CMK (cell line): ENCODE measurements at regions not wholly inside any gene's neighbourhood (a gene's known extent, or its start where the extent isn't known, plus 50 kb on each side); places are given as distances from the start of the nearest gene placed in this dataset.

Source experiments
- DNase-seq: peaks from one replicate; pipeline ENCODE4 v3.0.0-alpha.2; 2010; ENCODE audit warnings: low read depth

GRCh38 chr22:48808038-48808960, 1019.4 kb downstream of the BRD1 start:
- DNase-seq, result no peak

- DNase-seq, result no peak
Observed at GRCh38 chr22:48807155-48807554, 1020.5 kb downstream of the BRD1 start.

- no peak for DNase-seq
Observed at GRCh38 chr22:48806227-48806781, 1021.4 kb downstream of the BRD1 start.

DNA sequence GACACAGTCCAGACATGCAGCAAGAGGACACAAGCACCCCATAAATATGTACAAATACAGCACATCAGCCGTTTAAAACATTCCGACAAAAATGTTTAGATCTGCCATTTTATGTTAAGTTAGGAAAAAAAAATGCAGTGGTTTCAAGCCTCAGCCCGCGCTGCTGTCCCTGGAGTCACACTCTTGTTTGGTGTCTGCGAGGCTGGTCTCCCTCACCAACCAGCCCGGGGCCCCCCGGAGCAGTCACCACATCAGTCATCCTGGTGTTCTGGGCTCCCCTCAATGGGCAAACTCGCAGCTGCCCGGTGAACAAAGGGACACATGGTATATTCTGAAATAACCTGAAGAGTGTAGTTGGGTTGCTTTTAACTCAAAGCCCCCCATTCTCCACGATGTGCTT, 1022.2 kb downstream of the BRD1 start:
- no peak for DNase-seq

GRCh38 chr22:48804811-48805301, 1022.8 kb downstream of the BRD1 start:
- no peak for DNase-seq

GRCh38 chr22:48803948-48804810, 1023.5 kb downstream of the BRD1 start:
- DNase-seq, result no peak

DNA sequence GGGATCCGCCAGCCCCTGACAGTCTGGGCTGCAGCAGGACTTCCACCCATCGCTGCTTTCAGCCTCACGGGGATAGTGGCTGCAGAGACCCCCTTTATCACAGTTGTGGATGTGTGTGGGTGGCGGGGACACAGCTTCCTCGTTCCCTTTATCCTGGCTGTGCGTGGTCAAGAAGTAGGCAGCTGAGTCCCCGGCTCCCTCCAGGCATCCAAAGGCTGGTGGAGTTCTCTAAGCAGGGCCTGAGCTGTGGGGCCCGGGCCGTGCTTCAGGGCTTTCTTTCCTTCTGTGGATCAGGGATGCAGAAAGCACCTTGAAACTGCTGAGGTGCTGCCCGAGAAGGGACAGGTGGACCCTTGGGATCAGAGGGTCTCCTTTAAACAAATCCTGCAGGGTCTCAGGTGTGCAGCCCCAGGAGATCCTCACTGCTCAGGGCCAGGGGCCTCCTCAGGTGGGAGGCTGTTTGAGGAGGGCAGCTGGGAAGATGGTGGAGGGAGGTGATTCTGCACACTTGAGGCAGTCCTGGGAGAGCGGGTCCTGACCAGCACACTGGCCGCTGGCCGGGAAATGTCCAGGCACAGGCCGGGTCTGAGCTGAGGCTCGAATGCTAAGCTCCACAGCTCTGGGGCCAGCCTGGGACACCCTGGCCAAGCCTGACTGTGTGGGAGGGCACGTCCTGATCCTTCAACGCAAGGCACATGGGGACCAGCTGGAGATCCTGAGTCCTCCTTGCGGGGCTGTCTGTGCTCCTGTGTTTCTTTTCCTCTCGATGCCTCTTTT, 1024.3 kb downstream of the BRD1 start:
- no peak for DNase-seq

DNA sequence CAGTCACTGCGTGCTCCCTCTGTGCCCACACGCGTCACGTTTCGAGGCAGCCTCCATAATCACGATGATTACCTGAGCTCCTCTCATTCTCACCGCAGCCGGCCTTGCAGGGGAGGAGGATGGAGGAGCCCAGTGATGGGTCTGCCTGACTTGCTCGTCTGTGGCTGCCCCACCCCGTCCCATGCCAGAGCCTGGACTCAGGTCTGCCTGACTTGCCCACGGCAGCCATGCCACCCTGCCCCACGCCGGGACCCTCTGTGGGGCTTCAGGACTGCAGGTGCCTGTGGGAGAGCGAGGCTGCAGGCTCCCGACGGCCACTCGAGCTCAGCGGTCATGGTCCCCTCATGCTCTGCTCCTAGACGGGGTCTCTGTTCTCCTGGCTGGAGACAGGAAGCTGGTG, 1025.1 kb downstream of the BRD1 start:
- no peak for DNase-seq

- no peak for DNase-seq
Observed at GRCh38 chr22:48800886-48801607, 1026.6 kb downstream of the BRD1 start.

GRCh38 chr22:48800036-48800885, 1027.4 kb downstream of the BRD1 start:
- no peak for DNase-seq

- DNase-seq, result no peak
Observed at GRCh38 chr22:48799227-48799970, 1028.3 kb downstream of the BRD1 start.

DNA sequence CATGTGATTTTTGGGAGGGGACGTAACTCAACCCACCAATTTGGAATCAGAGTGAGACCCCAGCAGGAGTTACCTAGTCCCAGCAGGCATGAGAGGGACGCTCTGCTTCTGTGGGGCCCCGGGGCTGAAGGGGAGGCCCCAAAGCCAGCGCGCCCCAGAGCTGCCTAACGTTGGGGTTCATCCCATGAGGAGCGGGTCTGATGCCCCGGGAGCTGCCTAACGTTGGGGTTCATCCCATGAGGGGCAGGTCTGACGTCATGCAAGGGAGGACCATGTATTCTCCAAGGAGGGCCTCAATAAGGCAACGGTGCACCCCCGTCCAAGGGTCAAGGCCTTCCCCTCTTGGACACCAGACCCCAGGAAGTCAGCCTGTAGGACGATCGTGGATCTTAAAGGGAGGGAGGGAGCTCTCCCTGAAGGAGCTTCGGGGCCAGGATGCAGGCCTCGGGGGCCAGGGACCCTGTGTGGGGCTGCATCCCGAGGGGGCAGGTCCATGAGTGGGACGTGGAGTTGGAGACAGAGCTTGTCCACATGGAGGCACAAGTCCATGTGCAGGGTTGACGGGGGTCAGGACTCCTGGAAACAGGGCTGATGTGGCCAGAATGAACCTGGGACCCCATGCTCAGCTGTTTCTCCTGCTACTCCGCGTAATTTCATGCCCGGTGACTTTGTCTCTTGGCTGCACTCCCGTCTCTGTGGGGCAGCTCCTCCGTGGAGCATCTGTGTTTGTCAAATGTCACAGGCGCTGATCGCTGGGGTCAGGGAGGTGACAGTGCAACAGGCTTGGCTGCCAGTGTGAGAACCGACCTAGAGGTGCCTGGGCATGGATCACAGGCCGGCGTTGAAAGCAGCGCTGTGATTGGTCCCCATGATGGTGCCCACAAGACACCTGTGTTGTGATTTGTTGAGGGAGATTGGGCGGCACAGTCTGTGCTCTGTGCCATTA, 1029.1 kb downstream of the BRD1 start:
- DNase-seq, result no peak

DNA sequence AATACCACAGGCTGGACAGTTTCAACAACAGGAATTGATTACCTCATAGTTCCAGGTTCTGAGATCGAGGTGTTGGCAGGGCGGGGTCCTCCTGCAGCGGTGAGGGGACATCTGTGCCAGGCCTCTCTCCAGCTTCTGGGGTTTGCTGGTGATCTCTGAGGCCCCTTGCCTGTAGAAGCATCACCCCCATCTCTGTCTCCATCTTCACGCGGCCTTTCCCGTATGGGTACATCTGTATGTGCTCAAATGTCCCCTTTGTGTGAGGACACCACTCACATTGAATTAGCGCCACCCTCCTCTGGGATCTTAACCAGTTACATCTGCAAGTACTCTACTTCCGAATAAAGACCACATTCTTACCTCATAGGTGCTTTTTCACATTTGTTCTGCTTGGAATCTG, 1029.9 kb downstream of the BRD1 start:
- no peak for DNase-seq

- no peak for DNase-seq
Observed at GRCh38 chr22:48796310-48797015, 1031.2 kb downstream of the BRD1 start.

DNA sequence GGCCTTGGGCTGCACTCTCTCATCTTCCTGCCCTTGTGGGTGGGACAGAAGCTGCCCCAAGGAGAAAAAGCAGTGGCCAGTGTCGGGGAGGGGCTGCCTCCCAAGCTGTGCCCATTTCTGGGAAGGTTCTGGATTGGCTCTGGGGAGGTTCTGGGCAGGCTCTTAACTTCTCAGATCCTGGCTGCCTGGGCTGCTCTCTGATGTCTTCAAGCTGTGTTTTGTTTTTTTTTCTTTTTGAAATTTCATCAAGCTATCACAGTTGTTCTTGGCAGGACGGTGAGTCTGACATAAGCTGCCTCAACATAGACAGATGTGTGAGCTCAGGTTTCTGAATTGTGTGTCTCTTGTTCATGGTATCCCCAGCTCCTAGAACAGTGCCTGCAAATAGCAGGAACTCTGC, 1032.0 kb downstream of the BRD1 start:
- DNase-seq, result no peak

DNA sequence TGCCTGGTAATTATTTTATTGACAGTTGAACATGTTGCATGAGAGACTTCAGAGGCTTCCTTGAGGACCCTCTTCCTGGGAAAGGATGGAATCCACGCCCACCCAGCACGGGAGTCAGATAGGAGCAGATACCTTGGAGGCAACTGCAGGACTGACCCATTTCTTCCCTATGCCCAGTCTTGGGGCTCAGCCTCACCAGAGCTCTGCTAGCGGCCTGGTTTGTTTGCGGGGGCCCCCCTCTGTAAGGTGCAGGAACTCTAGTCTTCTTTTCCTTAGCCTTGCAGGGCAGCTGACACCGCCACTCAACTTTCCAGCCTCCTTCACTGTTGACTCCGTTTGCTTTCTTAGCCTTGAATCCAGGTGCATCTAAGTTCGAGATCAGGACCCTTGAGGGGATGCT, 1032.8 kb downstream of the BRD1 start:
- no peak for DNase-seq

DNA sequence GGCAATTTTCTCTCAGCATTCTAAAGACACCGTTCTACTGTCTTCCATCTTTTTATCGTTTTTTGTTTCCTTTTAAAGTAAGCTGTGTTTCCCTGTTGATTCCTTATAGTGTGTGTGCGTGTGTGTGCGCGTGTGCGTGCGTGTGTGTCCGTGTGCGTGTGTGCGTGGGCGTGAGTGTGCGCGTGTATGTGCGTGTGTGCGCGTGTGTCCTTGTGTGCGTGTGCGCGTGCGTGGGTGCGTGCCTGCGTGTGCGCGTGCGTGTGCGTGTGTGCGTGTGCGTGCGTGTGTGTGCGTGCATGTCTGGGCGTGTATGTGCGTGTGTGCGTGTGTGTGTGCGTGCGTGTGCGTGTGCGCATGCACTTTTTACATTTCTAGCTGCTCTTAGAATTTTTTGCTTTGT, 1033.7 kb downstream of the BRD1 start:
- no peak for DNase-seq

DNA sequence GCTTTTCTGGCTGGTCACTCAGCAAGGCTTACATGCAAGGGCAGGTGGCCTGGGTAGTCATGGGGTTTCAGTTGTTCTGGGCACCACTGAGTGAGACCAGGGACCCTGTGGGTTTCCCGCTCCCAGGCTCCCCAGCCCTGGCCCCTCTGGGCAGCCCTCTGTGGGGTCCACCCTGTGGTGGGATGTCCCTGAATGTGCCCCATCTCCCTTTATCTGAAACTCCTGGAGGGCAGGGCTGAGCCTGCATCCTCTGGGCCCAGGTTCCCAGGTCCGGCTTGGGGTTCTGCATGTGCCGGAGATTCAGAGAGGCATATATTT, 1041.0 kb downstream of the BRD1 start:
- DNase-seq, result no peak
